Loucy (cell line): ENCODE measurements at regions not wholly inside any gene's neighbourhood (a gene's known extent, or its start where the extent isn't known, plus 50 kb on each side); places are given as distances from the start of the nearest gene placed in this dataset.

Experiments
- H2AFZ ChIP-seq: fragments of 200-600 bp; sonication (generic); 2 replicates; pipeline ENCODE4 v1.6.0; 2016; ENCODE audit warnings: antibody characterized with exemption, mild to moderate bottlenecking, low read length, moderate library complexity
- H3F3A ChIP-seq: fragments of 200-600 bp; 2 replicates; pipeline ENCODE4 v1.6.0; 2016; ENCODE audit warnings: antibody characterized with exemption, low read depth, mild to moderate bottlenecking
- H3K27me3 ChIP-seq: fragments of 200-600 bp; sonication (generic); 2 replicates; pipeline ENCODE4 v1.6.1; 2014; ENCODE audit warnings: low read length, mild to moderate bottlenecking; ENCODE audit not compliant: insufficient read depth, poor library complexity, severe bottlenecking
- H3K36me3 ChIP-seq: fragments of 200-600 bp; sonication (generic); 2 replicates; pipeline ENCODE4 v1.6.1; 2016; ENCODE audit warnings: low read length; ENCODE audit not compliant: insufficient read depth
- H3K4me1 ChIP-seq: fragments of 200-600 bp; sonication (generic); 2 replicates; pipeline ENCODE4 v1.5.1; 2014; ENCODE audit warnings: low read length, mild to moderate bottlenecking; ENCODE audit not compliant: insufficient read depth, poor library complexity, severe bottlenecking
- H3K4me2 ChIP-seq: fragments of 200-600 bp; sonication (generic); 2 replicates; pipeline ENCODE4 v1.6.0; 2014; ENCODE audit warnings: antibody characterized with exemption, low read length, low read depth, mild to moderate bottlenecking; ENCODE audit not compliant: poor library complexity, severe bottlenecking
- H3K4me3 ChIP-seq: fragments of 200-600 bp; sonication (generic); 2 replicates; pipeline ENCODE4 v1.5.1; 2014; ENCODE audit warnings: low read length, mild to moderate bottlenecking, mixed read lengths; ENCODE audit not compliant: poor library complexity, severe bottlenecking
- H3K79me2 ChIP-seq: fragments of 200-600 bp; sonication (generic); 2 replicates; pipeline ENCODE4 v1.6.1; 2014; ENCODE audit warnings: low read length; ENCODE audit not compliant: insufficient read depth
- H3K9ac ChIP-seq: fragments of 200-600 bp; sonication (generic); 2 replicates; pipeline ENCODE4 v1.6.0; 2014; ENCODE audit warnings: mild to moderate bottlenecking, low read depth, low read length, moderate library complexity; ENCODE audit not compliant: poor library complexity, severe bottlenecking
- H3K9me2 ChIP-seq: fragments of 200-600 bp; sonication (generic); replicated peaks from 2 replicates; pipeline ENCODE4 v1.6.1; 2016; ENCODE audit warnings: low read depth, low read length, mixed read lengths
- H3K9me3 ChIP-seq: fragments of 200-600 bp; sonication (generic); 2 replicates; pipeline ENCODE4 v1.6.1; 2014; ENCODE audit warnings: mild to moderate bottlenecking, antibody characterized with exemption, low read length, low read depth; ENCODE audit not compliant: insufficient read depth
- H4K20me1 ChIP-seq: fragments of 200-600 bp; sonication (generic); 2 replicates; pipeline ENCODE4 v1.6.0; 2014; ENCODE audit warnings: antibody characterized with exemption, low read length, mild to moderate bottlenecking; ENCODE audit not compliant: insufficient read depth, poor library complexity, severe bottlenecking
- EZH2phosphoT487 ChIP-seq: fragments of 200-600 bp; IDR thresholded peaks from 2 replicates; pipeline ENCODE4 v1.6.1; 2018; ENCODE audit warnings: antibody characterized with exemption, mild to moderate bottlenecking, moderate library complexity, borderline replicate concordance
- TF ChIP-seq, protein P1 (sequence below): fragments of 200-600 bp; sonication (generic); conservative IDR thresholded peaks from 2 replicates; pipeline ENCODE4 v1.5.1; 2014; ENCODE audit warnings: mild to moderate bottlenecking, antibody characterized with exemption, low read length

- Histone ChIP-seq H3K79me2 (no peaks in the 10 kb centered on the region), H3K27me3 (no peaks in the 10 kb centered on the region), H3K4me1 (no peaks in the 10 kb centered on the region), H3K9me2 (no peaks in the 10 kb centered on the region), H4K20me1 (no peaks in the 10 kb centered on the region), H3K9ac (no peak overlapping the region), H3K4me2 (no peak overlapping the region), H3K36me3 (no peaks in the 10 kb centered on the region), H3K4me3 (no peak overlapping the region), H3K9me3 (peaks cover 3% of the 10 kb centered on the region; the same call in 1 of the 2 replicates), H2AFZ (no peak overlapping the region), H3F3A (no peaks in the 10 kb centered on the region)
- TF ChIP-seq EZH2phosphoT487, result no peak
- TF ChIP-seq, protein P1, sequence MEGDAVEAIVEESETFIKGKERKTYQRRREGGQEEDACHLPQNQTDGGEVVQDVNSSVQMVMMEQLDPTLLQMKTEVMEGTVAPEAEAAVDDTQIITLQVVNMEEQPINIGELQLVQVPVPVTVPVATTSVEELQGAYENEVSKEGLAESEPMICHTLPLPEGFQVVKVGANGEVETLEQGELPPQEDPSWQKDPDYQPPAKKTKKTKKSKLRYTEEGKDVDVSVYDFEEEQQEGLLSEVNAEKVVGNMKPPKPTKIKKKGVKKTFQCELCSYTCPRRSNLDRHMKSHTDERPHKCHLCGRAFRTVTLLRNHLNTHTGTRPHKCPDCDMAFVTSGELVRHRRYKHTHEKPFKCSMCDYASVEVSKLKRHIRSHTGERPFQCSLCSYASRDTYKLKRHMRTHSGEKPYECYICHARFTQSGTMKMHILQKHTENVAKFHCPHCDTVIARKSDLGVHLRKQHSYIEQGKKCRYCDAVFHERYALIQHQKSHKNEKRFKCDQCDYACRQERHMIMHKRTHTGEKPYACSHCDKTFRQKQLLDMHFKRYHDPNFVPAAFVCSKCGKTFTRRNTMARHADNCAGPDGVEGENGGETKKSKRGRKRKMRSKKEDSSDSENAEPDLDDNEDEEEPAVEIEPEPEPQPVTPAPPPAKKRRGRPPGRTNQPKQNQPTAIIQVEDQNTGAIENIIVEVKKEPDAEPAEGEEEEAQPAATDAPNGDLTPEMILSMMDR, result no peak
These were observed 382.7 kb upstream of the RASGEF1B start for GRCh38 chr4:81854406-81854805.

DNA sequence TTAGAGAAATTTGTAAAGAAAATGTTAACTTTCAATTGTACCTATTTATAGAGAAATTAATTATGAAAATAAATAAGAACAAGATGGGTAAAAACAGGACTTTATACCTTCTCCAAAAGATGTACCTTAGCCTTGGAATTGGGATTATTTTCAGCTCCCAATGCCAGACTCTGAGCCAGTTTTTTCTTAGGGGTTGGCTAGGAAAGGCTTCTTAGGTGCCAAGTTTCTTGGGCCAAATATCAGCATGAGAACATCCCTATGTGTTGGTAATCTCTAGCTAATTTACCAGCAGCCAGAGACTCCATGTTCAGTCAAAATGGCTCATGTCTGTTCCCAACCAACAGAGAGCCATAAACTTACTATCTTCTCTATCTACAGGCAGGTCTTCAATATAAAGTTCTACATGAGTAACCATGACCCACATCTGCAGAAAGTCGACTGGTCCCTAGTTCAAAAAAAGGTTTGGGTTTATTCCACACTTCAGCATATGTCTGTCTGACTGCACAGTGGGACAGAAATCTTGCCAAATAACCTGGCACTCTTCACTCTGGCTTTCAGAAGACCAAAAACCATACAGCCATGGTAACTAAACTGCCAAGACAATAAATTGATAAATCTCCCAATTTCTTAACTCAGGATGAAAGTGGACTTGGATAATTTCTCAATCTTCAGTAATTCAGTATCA lies 380.5 kb upstream of the RASGEF1B start:
- no peak for TF ChIP-seq EZH2phosphoT487
- TF ChIP-seq, protein P1, result no peak
- peaks cover 3% of the 10 kb centered on the region; the same call in 1 of the 2 replicates for H3K9me3 ChIP-seq

DNA sequence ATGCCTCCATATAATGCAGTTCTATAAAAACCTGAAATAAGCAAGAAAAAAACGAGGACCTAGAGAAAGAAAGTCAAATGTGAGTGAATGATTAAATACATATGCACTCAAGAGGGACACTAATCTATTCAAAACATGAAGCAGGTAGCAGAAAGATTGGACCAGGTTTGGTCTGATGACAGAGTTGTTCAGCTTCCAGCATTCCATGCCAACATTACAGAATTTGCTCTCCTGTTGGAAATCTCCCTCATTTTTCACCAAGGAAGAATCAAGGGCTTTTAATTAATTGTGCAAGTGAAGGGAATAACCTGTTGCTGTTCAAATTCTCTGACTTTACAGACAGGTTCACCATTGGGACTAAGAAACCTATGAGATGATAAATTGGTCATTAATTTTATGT lies 379.0 kb upstream of the RASGEF1B start:
- H3K27me3 ChIP-seq, result no peaks in the 10 kb centered on the region
- H3K9me3 ChIP-seq, result peaks cover 3% of the 10 kb centered on the region; the same call in 1 of the 2 replicates
- H4K20me1 ChIP-seq, result no peaks in the 10 kb centered on the region
- H2AFZ ChIP-seq, result no peak overlapping the region
- TF ChIP-seq, protein P1, result no peak
- no peak for TF ChIP-seq EZH2phosphoT487
- H3K4me2 ChIP-seq, result no peak overlapping the region
- H3F3A ChIP-seq, result no peaks in the 10 kb centered on the region
- no peaks in the 10 kb centered on the region for H3K79me2 ChIP-seq
- H3K4me1 ChIP-seq, result no peaks in the 10 kb centered on the region
- H3K4me3 ChIP-seq, result no peak overlapping the region
- H3K9ac ChIP-seq, result no peak overlapping the region
- no peaks in the 10 kb centered on the region for H3K9me2 ChIP-seq
- no peaks in the 10 kb centered on the region for H3K36me3 ChIP-seq

More for the DNA sequence above, 380.5 kb upstream of the RASGEF1B start:
- Histone ChIP-seq H3K4me3 (no peak overlapping the region), H3K9ac (no peak overlapping the region), H3K9me2 (no peaks in the 10 kb centered on the region), H3F3A (no peaks in the 10 kb centered on the region), H2AFZ (no peak overlapping the region), H3K79me2 (no peaks in the 10 kb centered on the region), H4K20me1 (no peaks in the 10 kb centered on the region), H3K4me2 (no peak overlapping the region), H3K4me1 (no peaks in the 10 kb centered on the region), H3K36me3 (no peaks in the 10 kb centered on the region), H3K27me3 (no peaks in the 10 kb centered on the region)
